Fibroblast of skin of scalp (primary cell): ENCODE measurements at regions not wholly inside any gene's neighbourhood (a gene's known extent, or its start where the extent isn't known, plus 50 kb on each side); places are given as distances from the start of the nearest gene placed in this dataset.

ENCODE experiments used
- DNase-seq: peaks from one replicate; pipeline ENCODE4 v3.0.0-alpha.2; 2013

DNA sequence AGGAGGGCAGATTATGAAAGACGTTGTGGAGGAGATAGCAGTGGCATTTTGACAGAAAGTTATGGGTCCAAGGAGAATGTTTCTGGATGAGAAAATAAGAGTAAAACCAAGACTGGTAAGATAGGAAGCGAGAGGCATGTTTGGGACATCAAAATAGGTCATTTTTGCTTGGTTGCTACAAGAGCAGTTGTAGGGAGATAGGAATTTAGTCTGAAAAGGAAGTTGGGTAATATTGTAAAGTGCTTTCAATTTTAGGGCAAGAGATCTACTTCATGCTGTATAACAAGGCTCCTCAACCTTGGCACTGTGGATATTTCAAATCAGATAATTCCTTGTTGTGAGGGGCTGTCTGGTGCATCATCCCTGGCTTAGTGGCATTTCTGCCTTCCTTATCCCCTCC lies 118.0 kb upstream of the DPH6 start:
- DNase-seq, result no peak

DNA sequence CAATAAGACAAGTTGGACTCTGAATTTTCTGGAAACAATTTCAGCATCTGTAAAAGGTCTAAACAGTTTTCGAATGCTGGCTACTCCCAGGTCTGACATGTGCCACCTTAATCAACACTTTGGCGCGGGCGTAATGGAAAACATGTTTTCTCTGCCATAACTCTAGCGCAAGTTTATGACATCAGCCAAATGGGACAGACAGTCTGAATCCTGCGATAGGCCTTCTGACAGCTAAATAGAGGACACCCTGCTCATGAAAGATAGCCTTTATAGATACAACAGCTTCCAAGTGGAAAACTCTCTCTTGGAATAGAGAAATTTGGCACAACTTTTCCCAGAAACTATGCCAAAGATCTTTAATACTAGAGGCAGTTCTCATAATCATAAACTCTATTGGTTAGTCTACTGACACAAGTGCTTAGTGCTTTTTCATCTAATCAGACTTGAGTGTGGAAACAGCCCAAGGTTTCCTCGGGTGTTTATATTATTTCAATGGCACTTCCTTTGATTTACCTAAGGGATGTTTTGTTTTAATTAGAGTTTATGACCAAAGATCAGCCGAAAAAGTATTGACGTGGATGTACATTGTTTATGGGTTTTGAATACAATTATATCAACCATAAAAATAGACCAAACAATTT lies 120.1 kb upstream of the DPH6 start:
- no peak for DNase-seq

DNA sequence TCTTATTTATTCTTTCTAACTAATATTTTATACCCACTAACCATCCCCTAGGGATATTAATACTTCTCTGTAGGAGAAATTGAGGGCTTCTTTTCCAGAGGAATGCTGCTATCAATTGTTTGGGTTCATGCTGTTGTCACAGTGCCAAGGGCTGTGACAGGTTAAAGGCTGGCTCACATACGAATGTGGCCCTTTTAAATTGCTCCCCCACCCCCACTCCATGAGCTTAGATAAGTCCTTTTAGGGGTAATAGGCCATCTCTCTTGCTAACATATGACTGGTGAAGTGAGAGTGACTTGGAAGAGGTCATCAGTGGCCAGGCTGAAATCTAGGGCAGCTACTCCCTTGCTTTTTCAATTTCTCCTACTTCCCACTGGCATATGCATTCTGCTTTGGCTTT lies 121.9 kb upstream of the DPH6 start:
- no peak for DNase-seq

DNA sequence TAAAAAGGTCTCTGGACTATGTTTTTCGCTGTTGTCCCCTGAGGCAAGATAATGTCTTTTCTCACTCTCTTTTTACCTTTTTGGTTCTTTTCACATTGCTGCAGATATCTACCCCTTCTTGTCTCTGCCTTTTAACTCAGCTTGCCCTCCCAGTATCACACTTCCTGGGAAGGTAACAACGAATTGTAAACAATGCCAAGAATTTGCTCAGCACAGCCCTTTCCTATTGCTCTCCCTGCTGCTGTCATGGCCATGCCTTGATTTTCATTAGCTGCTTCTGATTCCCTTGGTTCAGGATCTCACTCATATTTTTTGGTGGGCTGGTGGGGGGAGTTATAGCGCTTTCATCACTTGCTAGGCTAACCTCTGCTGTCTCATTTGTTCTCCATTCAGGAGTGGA lies 123.1 kb upstream of the DPH6 start:
- DNase-seq, result no peak

DNA sequence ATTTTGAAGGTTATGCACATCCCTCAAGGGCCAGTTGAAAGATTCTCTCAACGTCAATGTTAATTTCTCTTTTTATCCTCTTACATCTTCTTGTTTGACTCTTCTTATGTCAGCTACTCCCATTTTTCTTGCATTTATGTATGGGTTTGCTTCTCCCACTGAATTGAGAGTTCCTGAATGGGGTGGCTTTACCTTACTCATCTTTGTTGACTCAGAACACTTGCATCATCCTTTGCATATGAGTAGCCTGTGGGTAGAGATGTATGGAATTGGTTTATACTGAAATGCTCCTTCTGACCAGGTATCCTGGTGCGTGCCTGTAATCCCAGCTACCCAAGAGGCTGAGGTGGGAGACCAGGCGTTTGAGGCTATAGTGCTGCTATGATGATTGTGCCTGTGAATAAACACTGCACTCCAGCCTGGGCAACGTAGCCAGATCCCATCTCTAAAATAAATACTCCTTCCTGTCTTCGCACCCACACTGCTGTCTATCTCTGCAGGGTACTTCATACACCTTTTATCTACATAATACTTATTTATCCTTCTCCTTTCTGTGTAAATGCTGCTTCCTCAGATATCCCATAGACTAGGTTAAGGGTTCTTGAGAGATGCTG lies 123.6 kb upstream of the DPH6 start:
- no peak for DNase-seq

DNA sequence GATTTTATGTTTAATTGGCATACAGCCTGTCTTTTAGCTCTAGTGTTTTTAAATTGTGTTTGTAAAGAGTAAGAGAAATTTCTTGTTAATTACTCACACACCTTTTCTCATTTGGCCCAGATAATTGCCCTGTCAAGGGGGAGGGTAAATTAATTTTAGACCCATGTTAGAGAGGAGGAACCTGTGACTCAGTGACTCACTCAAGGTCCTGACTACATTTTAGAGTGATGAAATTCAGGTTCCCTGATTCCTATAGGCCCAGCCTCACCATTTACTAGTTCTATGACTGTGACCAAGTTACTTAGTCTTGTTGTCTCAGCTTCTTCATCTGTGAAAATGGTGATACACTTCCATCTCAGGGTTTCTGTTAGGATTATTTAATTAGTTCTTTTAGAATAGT lies 125.2 kb upstream of the DPH6 start:
- no peak for DNase-seq

DNA sequence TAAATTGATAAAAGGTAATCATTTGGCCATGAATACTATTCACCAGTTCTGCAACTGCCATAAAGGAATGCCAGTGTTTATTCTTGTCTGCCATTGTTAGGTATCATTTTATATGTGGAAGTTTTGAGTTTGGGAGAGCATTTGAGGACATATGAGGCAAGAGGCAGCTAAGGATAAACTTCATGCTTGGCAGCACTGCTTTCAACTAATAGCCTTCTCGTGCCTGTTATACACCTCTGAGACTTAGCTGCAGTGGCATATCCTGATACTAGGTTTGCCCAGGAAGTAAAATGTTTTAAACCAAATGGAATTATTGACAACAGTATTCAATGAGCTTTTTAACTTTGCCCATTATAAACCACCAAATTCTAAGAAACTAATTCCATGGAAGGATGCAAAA lies 126.0 kb upstream of the DPH6 start:
- DNase-seq, result no peak

DNA sequence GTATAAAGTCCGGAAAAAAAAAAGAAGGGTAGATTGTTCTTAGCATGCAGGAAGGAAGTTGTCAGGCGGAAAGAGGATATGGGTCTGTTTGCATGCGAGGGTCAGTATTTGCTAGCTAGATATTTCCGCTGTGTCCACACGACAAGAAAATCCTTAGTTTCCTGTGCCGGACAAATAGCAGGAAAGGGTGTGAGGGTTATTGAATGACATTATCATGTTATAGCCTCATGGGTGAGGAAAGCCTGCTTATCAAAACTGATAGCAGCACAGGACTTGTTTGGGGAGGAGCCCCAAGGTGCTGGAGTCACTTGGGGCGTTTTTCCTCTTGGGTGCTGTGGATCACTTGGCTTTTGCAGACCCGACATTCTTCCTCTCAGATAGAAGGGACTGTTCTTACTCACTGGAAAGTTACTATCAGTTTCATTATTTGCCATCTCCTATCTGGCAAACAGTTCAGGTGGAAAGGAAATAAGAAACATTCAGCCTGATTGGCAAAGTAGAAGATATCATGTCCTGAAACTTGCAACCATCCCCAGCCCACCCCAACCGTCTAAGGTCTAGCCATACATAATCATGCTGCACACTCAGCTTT lies 127.2 kb upstream of the DPH6 start:
- no peak for DNase-seq

DNA sequence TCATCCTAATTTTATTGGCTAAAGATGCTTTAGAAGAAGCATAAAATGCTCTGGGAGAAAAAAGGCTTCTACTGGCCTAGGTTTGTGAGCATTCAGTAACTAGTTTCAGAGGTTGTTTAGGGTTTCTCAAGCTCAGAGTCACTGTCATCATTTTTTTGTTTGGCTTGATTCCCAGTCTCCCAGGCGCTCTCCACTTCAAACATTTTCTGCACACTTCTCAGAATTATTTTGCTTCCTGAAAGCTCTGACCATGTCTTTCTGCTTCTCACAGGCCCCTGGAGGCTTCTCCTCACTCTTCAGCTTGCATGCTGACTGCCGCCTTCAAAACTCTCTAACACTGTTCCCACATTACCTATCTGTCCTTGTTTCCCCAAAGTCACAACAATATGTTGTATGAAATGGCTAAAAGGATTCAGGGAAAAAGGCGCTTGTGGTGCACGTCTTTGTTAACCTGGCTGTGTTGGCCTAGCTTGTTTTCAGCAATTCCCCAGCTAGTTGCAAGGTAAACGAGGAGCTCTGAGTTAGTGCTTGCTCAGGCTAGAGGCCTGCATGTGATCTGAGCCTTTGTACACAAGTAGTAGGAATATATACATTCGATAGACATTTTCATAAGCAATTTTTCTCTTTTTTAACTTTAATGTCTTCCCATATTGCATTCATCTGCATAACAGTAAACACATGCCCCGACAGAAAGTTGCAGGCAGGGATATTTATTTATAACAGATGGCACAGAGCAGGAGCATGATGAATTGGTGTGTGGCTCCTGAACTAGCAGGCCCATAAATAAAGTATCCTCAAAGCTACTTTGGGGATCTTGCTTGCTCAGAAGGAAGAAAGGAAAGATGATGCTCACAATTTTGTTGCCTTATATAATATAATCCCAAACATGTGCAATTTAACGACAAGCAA lies 129.2 kb upstream of the DPH6 start:
- peak; percentile 81 for DNase-seq

DNA sequence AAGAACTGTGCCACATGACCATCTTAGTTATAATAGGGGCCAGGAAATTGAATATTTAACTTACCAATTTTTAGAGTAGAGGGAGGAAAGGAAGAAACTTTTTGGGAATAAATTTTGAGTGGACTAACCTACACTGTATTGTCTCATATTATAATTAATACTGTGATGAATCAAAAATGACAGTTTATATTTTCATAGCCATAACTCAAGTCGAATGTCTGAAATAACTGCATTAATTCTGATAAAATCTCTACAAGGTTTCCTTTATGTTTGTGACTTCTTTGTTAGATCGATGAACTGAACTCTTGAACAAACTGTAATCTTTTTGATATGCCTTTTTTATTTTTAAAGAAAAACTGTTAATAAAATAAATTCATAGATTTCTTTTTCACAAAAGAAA lies 132.8 kb upstream of the DPH6 start:
- DNase-seq, result no peak

DNA sequence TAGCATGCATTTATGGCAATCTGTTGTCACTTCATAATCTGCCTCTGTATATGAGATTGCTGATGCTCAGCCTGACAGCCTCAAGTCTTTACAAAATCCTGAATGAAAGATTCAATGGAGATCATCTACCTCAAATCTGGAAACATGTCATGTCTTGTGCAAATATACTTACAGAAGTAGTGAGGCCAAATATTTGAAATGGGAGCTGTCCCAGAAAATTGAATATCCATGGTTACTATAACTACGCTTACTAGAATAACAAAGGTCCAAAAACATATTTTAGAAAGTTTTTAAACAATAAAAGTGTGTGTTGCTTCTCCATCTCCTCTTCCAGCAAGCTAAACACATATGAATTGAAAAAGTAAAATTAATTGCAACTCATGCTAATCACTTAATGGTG lies 133.2 kb upstream of the DPH6 start:
- no peak for DNase-seq

DNA sequence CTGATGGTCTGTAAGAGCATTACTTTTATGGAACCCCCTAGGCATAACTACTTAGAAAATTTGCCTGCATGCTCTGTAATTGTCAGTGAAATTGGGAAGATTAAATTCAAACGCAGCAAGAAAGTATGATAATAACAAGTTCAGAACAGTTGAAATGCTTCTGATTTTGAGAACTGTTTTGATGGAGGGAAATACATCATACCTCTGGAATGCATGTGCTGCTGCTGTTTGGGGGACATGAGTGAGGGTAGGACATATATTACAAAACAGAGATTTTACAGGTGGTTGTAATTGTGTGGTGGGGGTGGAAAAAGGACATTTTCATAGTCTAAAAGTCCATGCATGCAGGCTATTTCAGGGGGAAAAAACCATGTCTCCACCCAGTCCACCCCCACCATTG lies 135.0 kb upstream of the DPH6 start:
- no peak for DNase-seq

DNA sequence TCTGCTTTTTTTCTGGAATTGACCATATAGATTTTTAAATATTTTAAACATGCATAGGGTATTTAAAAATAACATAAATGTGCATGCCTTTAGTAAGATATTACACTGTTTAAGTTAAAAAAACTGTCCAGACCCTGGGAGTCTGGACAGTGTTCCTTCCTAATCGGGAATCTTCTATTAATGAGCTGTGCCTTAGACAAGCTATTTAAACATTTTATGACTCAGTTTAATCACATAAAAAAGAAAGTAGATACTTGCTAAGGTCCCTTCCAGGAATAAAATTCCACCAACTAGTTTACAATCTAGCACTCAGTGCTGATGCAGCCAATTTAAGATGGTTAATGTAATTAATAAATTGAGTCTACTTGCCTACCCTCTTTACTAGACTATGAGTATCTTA lies 140.4 kb upstream of the DPH6 start:
- no peak for DNase-seq

DNA sequence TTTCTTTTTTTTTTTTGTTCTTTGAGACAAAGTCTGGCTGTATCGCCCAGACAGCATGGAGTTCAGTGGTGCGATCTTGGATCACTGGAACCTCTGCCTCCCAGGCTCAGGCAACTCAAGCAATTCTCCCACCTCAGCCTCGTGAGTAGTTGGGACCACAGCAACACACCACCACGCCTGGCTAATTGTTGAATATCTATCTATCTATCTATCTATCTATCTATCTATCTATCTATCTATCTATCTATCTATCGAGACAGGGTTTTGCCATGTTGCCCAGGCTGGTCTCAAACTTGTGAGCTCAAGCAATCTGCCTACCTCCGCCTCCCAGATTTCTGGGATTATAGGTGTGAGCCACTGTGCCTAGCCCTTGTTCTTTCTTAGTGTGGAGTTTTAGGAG lies 143.3 kb upstream of the DPH6 start:
- DNase-seq, result no peak

DNA sequence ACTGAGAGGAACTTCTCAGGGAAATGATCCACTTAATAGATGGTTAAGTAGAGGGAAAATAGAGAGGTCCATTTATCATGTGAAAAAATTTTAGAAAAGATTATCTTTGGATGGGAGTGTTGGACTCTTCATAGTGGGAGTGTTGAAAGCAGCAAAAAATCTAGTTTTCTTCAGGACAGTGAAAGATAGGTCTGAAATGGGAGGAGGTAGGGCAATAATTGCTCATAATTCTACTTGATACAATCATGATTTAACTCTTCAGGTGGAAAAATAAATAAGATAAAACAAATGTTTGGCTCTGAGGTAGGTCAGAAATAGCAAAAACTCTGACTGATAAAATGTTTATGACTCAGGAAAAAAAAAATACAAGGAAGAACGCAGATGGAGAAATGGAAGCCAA lies 144.1 kb upstream of the DPH6 start:
- no peak for DNase-seq

DNA sequence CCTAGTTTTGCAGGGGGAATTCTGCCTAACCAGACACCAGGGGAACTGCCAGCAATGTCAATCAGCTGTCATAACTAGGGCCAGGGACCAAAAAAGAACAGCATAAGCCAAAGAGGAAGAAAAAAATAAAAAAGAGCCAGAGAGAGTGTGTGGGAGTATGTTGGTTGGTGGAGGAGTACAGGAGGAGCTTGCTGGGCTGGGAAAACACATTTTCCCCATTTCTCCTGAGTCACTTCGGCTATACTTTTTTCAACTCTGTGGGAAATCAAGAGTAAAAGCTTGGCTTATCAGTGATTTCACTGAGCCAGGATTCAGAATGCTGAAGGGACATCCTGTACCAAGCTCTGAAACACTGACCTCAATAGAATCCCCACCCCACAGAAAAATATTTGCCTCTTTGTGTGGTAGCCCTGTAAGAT lies 144.7 kb upstream of the DPH6 start:
- peak; percentile 57 for DNase-seq

DNA sequence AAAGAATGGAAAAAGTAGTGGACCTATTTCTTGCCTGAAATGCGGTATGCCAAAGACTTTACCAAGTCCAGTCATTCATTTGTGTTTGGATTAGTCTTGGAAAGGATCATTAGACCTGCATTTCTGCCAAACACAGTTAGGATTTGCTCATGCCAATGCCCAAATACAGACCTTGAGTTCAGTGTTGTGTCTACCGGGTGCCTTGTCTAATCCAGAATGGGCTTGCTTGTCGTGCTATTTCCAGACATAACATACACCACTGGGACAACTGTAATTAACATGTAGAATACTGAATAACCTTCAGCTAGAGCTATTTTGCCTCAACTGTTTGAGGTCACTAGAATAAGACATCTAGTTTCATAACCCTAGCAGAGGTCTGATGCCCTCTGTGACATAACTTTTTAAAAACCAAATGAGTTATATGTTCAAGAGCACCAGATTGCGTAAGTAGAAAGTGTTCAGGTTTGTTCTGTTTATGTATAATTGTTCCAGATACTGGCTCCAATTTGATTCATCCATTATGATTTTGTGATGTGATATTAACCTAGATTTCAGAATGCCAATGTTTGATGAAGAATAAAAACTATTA lies 145.3 kb upstream of the DPH6 start:
- no peak for DNase-seq

DNA sequence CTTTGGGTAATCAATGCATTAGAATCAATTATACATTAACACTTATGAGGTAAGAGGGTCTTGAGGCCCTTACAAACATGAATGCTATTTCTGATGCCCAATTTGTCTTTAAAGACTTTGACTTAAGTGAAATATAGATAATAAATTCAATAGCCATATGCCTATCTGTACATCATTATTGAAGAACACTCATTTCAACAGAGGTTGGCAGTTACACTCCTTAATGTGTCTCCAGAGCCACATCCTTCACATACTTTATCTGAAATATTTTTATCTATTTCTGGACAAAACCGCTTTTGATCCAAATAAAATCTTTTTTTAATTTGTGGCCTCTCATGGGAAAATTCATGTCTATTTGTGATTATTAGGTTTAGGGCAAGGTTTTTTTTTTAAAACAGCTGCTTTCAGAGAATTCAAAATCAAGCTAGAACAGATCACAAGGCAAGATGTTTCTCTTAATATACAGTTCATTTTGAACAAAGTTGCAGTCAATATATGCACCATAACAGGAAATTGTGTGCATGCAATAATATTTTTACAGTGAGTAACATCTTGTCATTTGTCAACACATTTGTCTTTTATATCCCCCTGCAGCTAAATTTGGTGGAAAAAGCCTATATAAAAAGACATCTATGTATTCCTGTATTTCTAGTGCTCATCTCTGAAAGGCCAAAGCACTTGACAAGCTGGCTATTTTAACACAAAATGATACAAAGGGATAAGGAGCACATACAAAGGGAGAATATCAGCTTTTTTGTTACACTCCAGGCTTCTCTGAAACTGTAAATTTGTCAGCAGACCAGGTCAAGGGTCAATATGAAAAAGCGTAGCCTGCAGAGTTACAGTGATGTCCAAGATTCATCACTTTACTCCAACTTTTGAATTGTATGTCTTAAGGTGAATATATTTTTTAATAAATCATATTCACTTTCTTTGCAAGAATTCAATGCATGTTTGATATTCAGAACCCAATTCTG lies 146.2 kb upstream of the DPH6 start:
- DNase-seq, result peak; percentile 78

DNA sequence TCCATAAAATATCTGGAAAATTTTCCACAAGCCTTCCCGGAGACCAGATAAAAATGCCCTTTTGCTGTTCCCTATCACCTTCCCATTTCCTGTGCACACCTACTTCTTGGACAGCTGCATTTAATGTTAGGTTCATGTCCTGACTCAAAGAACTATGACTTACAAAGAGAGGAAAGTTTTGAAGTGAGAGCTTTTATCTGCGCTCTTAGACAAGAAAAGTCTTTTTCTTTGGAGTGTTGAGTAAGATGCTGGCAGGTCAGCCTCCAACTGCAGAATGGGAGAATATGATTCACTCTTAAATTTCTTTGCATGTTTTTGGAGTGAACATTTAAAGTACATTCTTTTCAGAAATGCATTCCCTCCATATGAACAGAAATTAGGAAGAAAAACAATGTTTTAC lies 147.3 kb upstream of the DPH6 start:
- DNase-seq, result peak; percentile 38

DNA sequence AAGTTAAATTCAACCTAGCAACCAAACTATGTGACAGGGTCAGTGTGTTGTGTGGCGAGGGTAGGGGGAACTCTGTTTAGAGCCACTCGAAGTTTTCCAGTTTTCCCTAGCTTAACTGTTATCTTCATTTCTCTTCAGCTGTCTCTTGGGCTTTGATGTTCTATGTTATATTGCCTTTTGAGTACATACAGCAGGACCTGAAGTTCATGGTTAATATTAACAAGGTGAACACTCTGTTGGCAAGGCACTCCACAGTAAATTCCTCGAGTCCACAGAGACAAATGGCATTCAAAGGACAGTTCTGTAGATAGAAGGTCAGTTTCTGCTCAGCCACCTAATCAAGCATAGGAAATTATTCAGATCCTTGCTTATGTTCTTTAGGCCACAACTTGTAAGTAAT lies 147.9 kb upstream of the DPH6 start:
- DNase-seq, result no peak

DNA sequence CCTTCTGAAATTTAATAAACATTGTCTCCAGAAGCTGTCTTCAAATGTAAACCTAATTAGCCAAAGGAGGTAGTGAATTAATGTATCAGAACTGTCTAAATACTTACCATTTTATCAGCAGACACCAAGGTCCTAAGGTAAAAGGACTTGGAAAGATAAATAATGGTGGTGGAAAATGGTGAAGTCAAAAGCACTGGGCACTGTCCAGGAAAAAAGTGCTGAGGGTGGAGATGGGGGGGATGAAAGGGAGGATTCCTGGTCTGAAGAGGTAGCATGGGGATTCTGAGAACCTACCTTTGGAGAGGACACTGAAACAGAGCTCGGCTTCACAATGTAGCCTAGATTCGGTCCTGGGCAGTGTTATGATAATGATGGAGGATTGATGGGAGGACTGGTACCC lies 149.0 kb upstream of the DPH6 start:
- DNase-seq, result no peak

DNA sequence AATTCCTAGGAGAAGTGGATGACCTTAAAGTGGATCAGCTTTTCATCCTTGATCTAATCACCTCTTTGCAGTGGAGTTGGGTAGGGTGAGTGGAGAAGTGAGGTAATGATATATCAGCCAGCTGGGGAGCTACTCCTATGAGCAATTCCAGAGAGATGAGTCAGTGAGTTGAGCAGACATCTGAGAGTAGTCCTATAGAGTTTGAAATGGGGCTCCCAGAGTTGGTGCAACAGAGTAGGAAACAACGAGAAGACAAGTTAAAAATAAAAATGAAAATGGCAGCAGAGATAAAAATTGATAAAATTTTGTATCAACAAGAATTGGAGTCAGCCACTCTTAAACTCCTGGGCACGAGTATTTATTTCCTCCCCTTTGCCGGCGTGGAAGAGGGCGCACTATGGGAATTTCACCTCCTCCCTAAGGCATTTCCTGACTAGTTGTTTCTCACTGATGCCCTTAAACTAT lies 150.8 kb upstream of the DPH6 start:
- peak; percentile 82 for DNase-seq
